Trophoblast cell (in vitro differentiated cells and primary cell): ENCODE measurements at regions not wholly inside any gene's neighbourhood (a gene's known extent, or its start where the extent isn't known, plus 50 kb on each side); places are given as distances from the start of the nearest gene placed in this dataset.

Experiments
- DNase-seq, 2 donors: peaks; one replicate each; pipeline ENCODE4 v3.0.0-alpha.2; 2016
- H2AFZ ChIP-seq: 2 replicates; pipeline ENCODE4 v1.6.1; 2013; ENCODE audit warnings: low read length, moderate library complexity, mild to moderate bottlenecking; ENCODE audit not compliant: insufficient read depth, poor library complexity
- H2AK5ac ChIP-seq: 2 replicates; pipeline ENCODE4 v1.6.1; 2013; ENCODE audit warnings: mild to moderate bottlenecking, low read length
- H2BK120ac ChIP-seq: 2 replicates; pipeline ENCODE4 v1.6.1; 2013; ENCODE audit warnings: low read length, mild to moderate bottlenecking, moderate library complexity; ENCODE audit not compliant: insufficient read depth, poor library complexity
- H2BK12ac ChIP-seq: 2 replicates; pipeline ENCODE4 v1.6.1; 2013; ENCODE audit warnings: mild to moderate bottlenecking, low read length, moderate library complexity
- H2BK5ac ChIP-seq: 2 replicates; pipeline ENCODE4 v1.6.1; 2013; ENCODE audit warnings: low read length, low read depth, moderate library complexity, mild to moderate bottlenecking; ENCODE audit not compliant: poor library complexity
- H3K14ac ChIP-seq: 2 replicates; pipeline ENCODE4 v1.6.1; 2013; ENCODE audit warnings: mild to moderate bottlenecking, low read length
- H3K18ac ChIP-seq: 2 replicates; pipeline ENCODE4 v1.6.1; 2013; ENCODE audit warnings: mild to moderate bottlenecking, low read length
- H3K23ac ChIP-seq: 2 replicates; pipeline ENCODE4 v1.6.1; 2013; ENCODE audit warnings: low read length
- H3K27ac ChIP-seq: 2 replicates; pipeline ENCODE4 v1.5.1; 2013; ENCODE audit warnings: low read depth, mild to moderate bottlenecking, inconsistent platforms, low read length, moderate library complexity
- H3K27me3 ChIP-seq: 2 replicates; pipeline ENCODE4 v1.6.1; 2013; ENCODE audit warnings: inconsistent platforms, mild to moderate bottlenecking, low read length, moderate library complexity; ENCODE audit not compliant: insufficient read depth
- H3K36me3 ChIP-seq, 2 experiments: 1 replicate in 1 of 2; 2 replicates in 1 of 2; pipeline ENCODE4 v1.6.1; 2013; ENCODE audit warnings: low read length in 2 of 2, mild to moderate bottlenecking in 2 of 2, moderate library complexity in 1 of 2; ENCODE audit not compliant: insufficient read depth in 2 of 2, control insufficient read depth in 1 of 2
- H3K4ac ChIP-seq: 2 replicates; pipeline ENCODE4 v1.6.1; 2013; ENCODE audit warnings: low read depth, mild to moderate bottlenecking, low read length, moderate library complexity
- H3K4me1 ChIP-seq, 2 experiments: 1 replicate in 1 of 2; 2 replicates in 1 of 2; pipeline ENCODE4 v1.6.1; 2013; ENCODE audit warnings: low read length in 2 of 2, mild to moderate bottlenecking in 2 of 2, moderate library complexity in 1 of 2; ENCODE audit not compliant: insufficient read depth in 2 of 2, control insufficient read depth in 1 of 2
- H3K4me2 ChIP-seq: 2 replicates; pipeline ENCODE4 v1.6.1; 2013; ENCODE audit warnings: inconsistent platforms, mild to moderate bottlenecking, low read length, moderate library complexity
- H3K4me3 ChIP-seq: 2 replicates; pipeline ENCODE4 v1.5.1; 2013; ENCODE audit warnings: mild to moderate bottlenecking, low read depth, low read length, inconsistent platforms
- H3K79me1 ChIP-seq: one replicate; pipeline ENCODE4 v1.6.1; 2013; ENCODE audit warnings: low read length
- H3K79me2 ChIP-seq: 2 replicates; pipeline ENCODE4 v1.6.1; 2013; ENCODE audit warnings: low read length, mild to moderate bottlenecking; ENCODE audit not compliant: control insufficient read depth, insufficient read depth, poor library complexity
- H3K9ac ChIP-seq: 2 replicates; pipeline ENCODE4 v1.6.1; 2013; ENCODE audit warnings: mild to moderate bottlenecking, low read length
- H3K9me3 ChIP-seq: 2 replicates; pipeline ENCODE4 v1.6.1; 2013; ENCODE audit warnings: low read depth, mild to moderate bottlenecking, control low read depth, inconsistent platforms, low read length; ENCODE audit not compliant: insufficient read depth
- H4K12ac ChIP-seq: 2 replicates; pipeline ENCODE4 v1.6.1; 2013; ENCODE audit warnings: low read depth, mild to moderate bottlenecking, low read length, moderate library complexity
- H4K8ac ChIP-seq: 2 replicates; pipeline ENCODE4 v1.6.1; 2013; ENCODE audit warnings: low read depth, mild to moderate bottlenecking, low read length, moderate library complexity
- H4K91ac ChIP-seq: one replicate; pipeline ENCODE4 v1.6.1; 2013; ENCODE audit warnings: low read depth, mild to moderate bottlenecking, low read length, moderate library complexity
- WGBS: extraction: QIAGEN DNeasy Blood & Tissue Kit; methylation state at CpG from one replicate; pipeline ENCODE4 v1.1.7; 2013; ENCODE audit warnings: missing lambda C conversion rate; ENCODE audit not compliant: insufficient read length, insufficient coverage; ENCODE audit errors: extremely low coverage; 5-methylcytosine and 5-hydroxymethylcytosine counted together

DNA sequence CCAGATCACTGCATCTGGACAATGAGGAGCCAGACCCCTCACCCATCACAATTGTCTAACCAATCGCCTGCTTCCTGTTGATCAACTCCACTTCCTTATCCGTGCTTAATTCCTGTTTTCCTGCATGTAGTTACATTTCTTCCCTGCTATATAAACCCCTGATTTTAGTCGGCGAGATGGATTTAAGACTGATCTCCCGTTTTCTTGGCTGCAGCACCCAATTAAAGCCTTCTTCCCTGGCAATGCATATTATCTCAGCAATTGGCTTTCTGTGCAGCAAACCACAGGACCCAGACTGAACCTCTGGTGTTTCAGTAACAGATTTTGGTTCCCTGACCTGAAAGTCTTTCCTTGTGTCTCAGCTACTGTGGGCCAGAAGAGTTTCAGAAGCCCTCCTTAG lies 272.3 kb downstream of the IPO8 start:
- H3K23ac ChIP-seq: no peak overlapping the region
- no peak overlapping the region for H3K14ac ChIP-seq
- no peak overlapping the region for H3K18ac ChIP-seq
- no peak overlapping the region for H3K4me3 ChIP-seq
- no peak overlapping the region for H2BK12ac ChIP-seq
- H3K36me3 ChIP-seq: no peaks in the 10 kb centered on the region
- no peaks in the 10 kb centered on the region for H3K79me2 ChIP-seq
- H2AFZ ChIP-seq: no peak overlapping the region
- no peak for DNase-seq
- H3K9ac ChIP-seq: no peak overlapping the region
- H3K4ac ChIP-seq: no peak overlapping the region
- H2AK5ac ChIP-seq: no peak overlapping the region
- peaks cover 14% of the 10 kb centered on the region for H3K9me3 ChIP-seq
- no peaks in the 10 kb centered on the region for H3K27me3 ChIP-seq
- H4K8ac ChIP-seq: no peak overlapping the region
- no peak overlapping the region for H4K12ac ChIP-seq
- H3K4me1 ChIP-seq: no peaks in the 10 kb centered on the region
- H3K4me2 ChIP-seq: no peak overlapping the region
- H4K91ac ChIP-seq: no peak overlapping the region
- H2BK120ac ChIP-seq: no peak overlapping the region
- H3K79me1 ChIP-seq: no peaks in the 10 kb centered on the region
- no peak overlapping the region for H2BK5ac ChIP-seq
- WGBS: no CpG with 5 or more reads among the region's 5 CpGs
- no peak overlapping the region for H3K27ac ChIP-seq

DNA sequence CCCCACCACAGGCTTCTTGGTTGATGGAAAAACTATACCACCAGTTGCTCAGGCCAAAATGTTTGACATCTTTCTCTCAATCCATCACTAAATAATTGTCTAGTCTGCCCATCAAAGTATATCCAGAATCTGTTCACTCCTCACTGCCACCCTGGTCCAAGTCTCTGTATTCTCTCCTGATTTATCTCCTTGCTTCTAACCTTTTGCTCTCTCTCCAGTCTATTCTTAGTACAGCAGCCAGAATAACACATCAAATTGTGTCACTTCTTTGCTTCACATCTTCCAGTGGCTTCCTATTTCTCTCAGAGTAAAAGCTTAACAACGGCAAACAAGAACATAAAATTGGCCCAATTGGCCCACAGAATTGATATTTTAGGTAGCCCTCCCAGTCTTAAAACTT lies 272.8 kb downstream of the IPO8 start:
- H3K9ac ChIP-seq: no peak overlapping the region
- peaks cover 14% of the 10 kb centered on the region for H3K9me3 ChIP-seq
- H3K27ac ChIP-seq: no peak overlapping the region
- no peak overlapping the region for H2BK120ac ChIP-seq
- H3K36me3 ChIP-seq: no peaks in the 10 kb centered on the region
- no CpG with 5 or more reads among the region's 1 CpG for WGBS
- H3K4me2 ChIP-seq: no peak overlapping the region
- H2BK5ac ChIP-seq: no peak overlapping the region
- H3K14ac ChIP-seq: no peak overlapping the region
- no peak overlapping the region for H3K4me3 ChIP-seq
- H3K79me2 ChIP-seq: no peaks in the 10 kb centered on the region
- H3K18ac ChIP-seq: no peak overlapping the region
- no peak overlapping the region for H4K91ac ChIP-seq
- no peaks in the 10 kb centered on the region for H3K27me3 ChIP-seq
- H2BK12ac ChIP-seq: no peak overlapping the region
- H3K79me1 ChIP-seq: no peaks in the 10 kb centered on the region
- no peak overlapping the region for H2AK5ac ChIP-seq
- no peak overlapping the region for H4K12ac ChIP-seq
- no peak for DNase-seq
- no peak overlapping the region for H2AFZ ChIP-seq
- H3K4ac ChIP-seq: no peak overlapping the region
- no peak overlapping the region for H4K8ac ChIP-seq
- no peaks in the 10 kb centered on the region for H3K4me1 ChIP-seq
- H3K23ac ChIP-seq: no peak overlapping the region

DNA sequence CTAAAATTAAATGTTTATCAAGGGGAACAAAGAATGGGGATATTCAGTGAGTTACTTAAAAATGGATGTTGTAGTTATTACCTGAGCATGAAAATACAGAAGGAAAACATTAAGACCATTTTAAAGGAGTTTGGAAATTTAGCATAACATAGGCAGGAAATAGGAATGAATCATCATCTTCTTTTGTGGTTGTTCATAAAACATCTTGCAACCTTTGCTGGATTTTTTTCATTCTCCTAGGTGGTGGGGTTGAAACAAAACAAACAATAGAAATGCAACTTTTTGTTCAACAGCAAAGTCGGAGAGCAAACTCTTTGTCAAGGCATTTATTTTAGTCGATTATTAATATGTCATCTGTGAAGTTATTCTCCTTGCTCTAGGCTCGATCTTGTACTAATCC lies 275.1 kb downstream of the IPO8 start:
- Histone ChIP-seq H3K23ac (no peak overlapping the region), H3K4me2 (no peak overlapping the region), H2BK5ac (no peak overlapping the region), H2AFZ (no peak overlapping the region), H3K9me3 (peaks cover 14% of the 10 kb centered on the region), H2BK120ac (no peak overlapping the region), H3K79me1 (no peaks in the 10 kb centered on the region), H3K4me3 (no peak overlapping the region), H3K27ac (no peak overlapping the region), H3K4ac (no peak overlapping the region), H3K4me1 (no peaks in the 10 kb centered on the region), H3K14ac (no peak overlapping the region), H3K18ac (no peak overlapping the region), H3K27me3 (no peaks in the 10 kb centered on the region), H4K8ac (no peak overlapping the region), H4K91ac (no peak overlapping the region), H2BK12ac (no peak overlapping the region), H3K79me2 (no peaks in the 10 kb centered on the region), H2AK5ac (no peak overlapping the region), H4K12ac (no peak overlapping the region), H3K9ac (no peak overlapping the region), H3K36me3 (no peaks in the 10 kb centered on the region)
- WGBS: no CpG with 5 or more reads among the region's 3 CpGs
- DNase-seq: no peak

DNA sequence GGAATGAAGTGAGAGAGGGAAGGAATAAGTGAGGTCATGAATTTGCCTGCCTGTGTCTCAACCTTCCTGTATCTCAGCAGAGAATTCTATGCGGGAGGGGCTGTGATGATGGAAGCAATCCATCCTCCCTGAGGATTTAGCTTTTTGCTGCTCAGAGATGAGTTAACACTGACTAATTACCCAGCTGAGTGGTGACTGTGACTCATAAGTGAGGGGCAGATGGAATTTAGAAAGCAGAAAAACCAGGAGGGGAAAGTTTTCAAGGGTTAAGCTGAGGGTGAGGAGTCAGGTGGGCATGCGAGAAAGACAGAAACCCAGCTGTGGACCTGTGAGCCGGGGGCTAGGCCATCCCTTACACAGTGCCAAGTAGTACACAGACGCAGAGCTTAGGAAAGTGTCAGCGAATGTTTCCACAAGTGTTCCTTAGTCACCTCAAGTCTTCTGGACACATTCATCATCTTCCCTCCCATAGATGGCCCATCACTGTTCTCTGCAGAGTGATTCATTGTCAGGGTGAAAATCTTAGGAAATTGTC lies 277.9 kb downstream of the IPO8 start:
- WGBS: no CpG with 5 or more reads among the region's 5 CpGs
- H2BK12ac ChIP-seq: no peak overlapping the region
- no peak overlapping the region for H3K18ac ChIP-seq
- peak in 1 of 2 donors; percentile 10 for DNase-seq
- H4K12ac ChIP-seq: no peak overlapping the region
- H3K36me3 ChIP-seq: no peaks in the 10 kb centered on the region
- H3K27me3 ChIP-seq: no peaks in the 10 kb centered on the region
- no peaks in the 10 kb centered on the region for H3K79me1 ChIP-seq
- H2BK120ac ChIP-seq: no peak overlapping the region
- H3K4ac ChIP-seq: no peak overlapping the region
- no peak overlapping the region for H3K9ac ChIP-seq
- no peak overlapping the region for H4K8ac ChIP-seq
- no peak overlapping the region for H2AFZ ChIP-seq
- H3K27ac ChIP-seq: no peak overlapping the region
- H3K23ac ChIP-seq: no peak overlapping the region
- H3K4me2 ChIP-seq: no peak overlapping the region
- peaks cover 4% of the 10 kb centered on the region for H3K9me3 ChIP-seq
- no peak overlapping the region for H2BK5ac ChIP-seq
- no peak overlapping the region for H3K4me3 ChIP-seq
- no peaks in the 10 kb centered on the region for H3K79me2 ChIP-seq
- H4K91ac ChIP-seq: no peak overlapping the region
- no peak overlapping the region for H2AK5ac ChIP-seq
- H3K14ac ChIP-seq: no peak overlapping the region
- H3K4me1 ChIP-seq: no peaks in the 10 kb centered on the region
